ENCODE measurements at regions not wholly inside any gene's neighbourhood (a gene's known extent, or its start where the extent isn't known, plus 50 kb on each side); places are given as distances from the start of the nearest gene placed in this dataset.

DNA sequence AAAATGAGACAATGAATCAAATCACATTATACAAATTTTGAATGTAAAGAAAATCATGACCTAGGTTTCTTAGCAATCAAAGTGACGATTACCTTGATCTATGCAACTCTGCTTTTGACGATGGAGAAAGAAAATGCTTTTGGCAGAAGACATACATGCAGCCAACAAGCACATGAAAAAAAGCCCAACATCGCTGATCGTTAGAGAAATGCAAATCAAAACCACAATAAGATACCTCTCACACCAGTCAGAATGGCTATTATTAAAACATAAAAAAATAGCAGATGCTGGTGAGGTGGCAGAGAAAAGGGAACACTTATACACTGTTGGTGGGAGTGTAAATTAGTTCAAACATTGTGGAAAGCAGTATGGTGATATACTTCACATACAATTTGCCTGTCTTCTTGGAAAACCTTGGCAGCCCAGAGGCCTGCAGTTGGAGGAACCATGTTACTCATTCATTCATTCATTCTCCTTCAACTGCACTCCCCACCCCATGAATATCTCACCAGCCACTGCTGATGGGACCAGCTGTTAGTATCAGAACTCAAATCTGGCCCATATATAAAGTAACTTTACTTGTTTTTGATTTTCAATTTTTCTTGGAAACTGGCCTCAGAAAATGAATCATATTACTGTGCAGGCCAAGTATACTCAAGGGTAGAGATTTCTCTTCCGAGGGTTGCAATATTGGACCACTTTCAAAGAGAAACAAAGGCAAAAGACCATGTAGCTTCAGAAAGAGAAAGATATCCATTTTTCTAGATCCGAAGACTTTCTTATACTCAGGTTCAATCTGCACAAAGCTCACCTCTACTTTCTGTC is 358.6 kb upstream of the ARHGEF26 start:
- TF ChIP-seq, protein P1, sequence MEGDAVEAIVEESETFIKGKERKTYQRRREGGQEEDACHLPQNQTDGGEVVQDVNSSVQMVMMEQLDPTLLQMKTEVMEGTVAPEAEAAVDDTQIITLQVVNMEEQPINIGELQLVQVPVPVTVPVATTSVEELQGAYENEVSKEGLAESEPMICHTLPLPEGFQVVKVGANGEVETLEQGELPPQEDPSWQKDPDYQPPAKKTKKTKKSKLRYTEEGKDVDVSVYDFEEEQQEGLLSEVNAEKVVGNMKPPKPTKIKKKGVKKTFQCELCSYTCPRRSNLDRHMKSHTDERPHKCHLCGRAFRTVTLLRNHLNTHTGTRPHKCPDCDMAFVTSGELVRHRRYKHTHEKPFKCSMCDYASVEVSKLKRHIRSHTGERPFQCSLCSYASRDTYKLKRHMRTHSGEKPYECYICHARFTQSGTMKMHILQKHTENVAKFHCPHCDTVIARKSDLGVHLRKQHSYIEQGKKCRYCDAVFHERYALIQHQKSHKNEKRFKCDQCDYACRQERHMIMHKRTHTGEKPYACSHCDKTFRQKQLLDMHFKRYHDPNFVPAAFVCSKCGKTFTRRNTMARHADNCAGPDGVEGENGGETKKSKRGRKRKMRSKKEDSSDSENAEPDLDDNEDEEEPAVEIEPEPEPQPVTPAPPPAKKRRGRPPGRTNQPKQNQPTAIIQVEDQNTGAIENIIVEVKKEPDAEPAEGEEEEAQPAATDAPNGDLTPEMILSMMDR (IDR thresholded peaks at IDR 0.05) = no peak
- TF ChIP-seq POLR2AphosphoS5 (IDR thresholded peaks at IDR 0.05) = no peak
- no peak for TF ChIP-seq POLR2A (IDR thresholded peaks at IDR 0.05)
